NCI-H187 (cell line): ENCODE measurements at regions not wholly inside any gene's neighbourhood (a gene's known extent, or its start where the extent isn't known, plus 50 kb on each side); places are given as distances from the start of the nearest gene placed in this dataset.

Experiments used
- DNase-seq, 2 experiments: peaks; one replicate each; lab custom pipeline; 2025; lab: John Stamatoyannopoulos, UW

GRCh38 chr5:109469896-109470662, 60.3 kb upstream of the PJA2 start:
- no peak for DNase-seq

- DNase-seq: peak; percentile 76 to 87
Measured at GRCh38 chr5:109468737-109469420, 59.1 kb upstream of the PJA2 start.

- DNase-seq: no peak
Measured at GRCh38 chr5:109468288-109468676, 58.5 kb upstream of the PJA2 start.

- no peak for DNase-seq
Measured at GRCh38 chr5:109467058-109467457, 57.3 kb upstream of the PJA2 start.
